HG02885 (cell line): ENCODE measurements at regions not wholly inside any gene's neighbourhood (a gene's known extent, or its start where the extent isn't known, plus 50 kb on each side); places are given as distances from the start of the nearest gene placed in this dataset.
A peak's percentile ranks its signal among the peaks of the same experiment; 100 is the strongest.

Source experiments
- ATAC-seq: cut with Tn5 transposase; IDR thresholded peaks from one replicate; pipeline ENCODE4 v1.9.1; 2021; ENCODE audit warnings: mild to moderate bottlenecking; ENCODE audit not compliant: unreplicated experiment, poor library complexity

- no peak for ATAC-seq
These were observed 89.5 kb upstream of the TRPC3 start for GRCh38 chr4:122041312-122041711.

- no peak for ATAC-seq
These were observed 87.0 kb upstream of the TRPC3 start for GRCh38 chr4:122038896-122039295.

- no peak for ATAC-seq
These were observed 82.8 kb upstream of the TRPC3 start for GRCh38 chr4:122034619-122035018.

- ATAC-seq = no peak
These were observed 75.3 kb upstream of the TRPC3 start for GRCh38 chr4:122027203-122027602.

- no peak for ATAC-seq
These were observed 65.4 kb upstream of the TRPC3 start for GRCh38 chr4:122017296-122017695.

- ATAC-seq = no peak
These were observed 63.3 kb upstream of the TRPC3 start for GRCh38 chr4:122015203-122015602.

GRCh38 chr4:122012735-122013134 is 60.9 kb upstream of the TRPC3 start:
- ATAC-seq = no peak

GRCh38 chr4:122010610-122011009 is 58.8 kb upstream of the TRPC3 start:
- ATAC-seq = no peak

GRCh38 chr4:122009524-122009923 is 57.7 kb upstream of the TRPC3 start:
- ATAC-seq = no peak

GRCh38 chr4:122007016-122007415 is 55.2 kb upstream of the TRPC3 start:
- no peak for ATAC-seq

GRCh38 chr4:122005064-122005755 is 53.4 kb upstream of the TRPC3 start:
- no peak for ATAC-seq

GRCh38 chr4:122003335-122003734 is 51.5 kb upstream of the TRPC3 start:
- ATAC-seq = peak; percentile 77
